UCSD-AML1 (cell line): ENCODE measurements at regions not wholly inside any gene's neighbourhood (a gene's known extent, or its start where the extent isn't known, plus 50 kb on each side); places are given as distances from the start of the nearest gene placed in this dataset.

Source experiments
- DNase-seq: peaks from one replicate; lab custom pipeline; 2025; ENCODE audit not compliant: unreplicated experiment; lab: John Stamatoyannopoulos, UW

GRCh38 chr4:177103619-177104018 is 206.1 kb upstream of the NEIL3 start:
- DNase-seq, result no peak

GRCh38 chr4:177105536-177105935 is 204.1 kb upstream of the NEIL3 start:
- DNase-seq, result no peak

GRCh38 chr4:177107288-177107921 is 202.3 kb upstream of the NEIL3 start:
- DNase-seq, result no peak

- no peak for DNase-seq
Measured at GRCh38 chr4:177108708-177109107, 201.0 kb upstream of the NEIL3 start.

- no peak for DNase-seq
Measured at GRCh38 chr4:177109769-177110168, 199.9 kb upstream of the NEIL3 start.

GRCh38 chr4:177116161-177116560 is 193.5 kb upstream of the NEIL3 start:
- DNase-seq, result no peak

GRCh38 chr4:177117256-177117655 is 192.4 kb upstream of the NEIL3 start:
- DNase-seq, result no peak

- no peak for DNase-seq
Measured at GRCh38 chr4:177118596-177118995, 191.1 kb upstream of the NEIL3 start.

- no peak for DNase-seq
Measured at GRCh38 chr4:177119021-177119471, 190.6 kb upstream of the NEIL3 start.

- no peak for DNase-seq
Measured at GRCh38 chr4:177119691-177120090, 190.0 kb upstream of the NEIL3 start.

- no peak for DNase-seq
Measured at GRCh38 chr4:177123811-177124210, 185.9 kb upstream of the NEIL3 start.

- no peak for DNase-seq
Measured at GRCh38 chr4:177124349-177125064, 185.2 kb upstream of the NEIL3 start.

- no peak for DNase-seq
Measured at GRCh38 chr4:177125656-177126055, 184.0 kb upstream of the NEIL3 start.

- DNase-seq, result no peak
Measured at GRCh38 chr4:177127658-177128057, 182.0 kb upstream of the NEIL3 start.

GRCh38 chr4:177128306-177128705 is 181.4 kb upstream of the NEIL3 start:
- no peak for DNase-seq

GRCh38 chr4:177131736-177132135 is 177.9 kb upstream of the NEIL3 start:
- DNase-seq, result no peak

GRCh38 chr4:177147668-177148067 is 162.0 kb upstream of the NEIL3 start:
- no peak for DNase-seq

- no peak for DNase-seq
Measured at GRCh38 chr4:177155454-177155853, 154.2 kb upstream of the NEIL3 start.

GRCh38 chr4:177159600-177159999 is 150.1 kb upstream of the NEIL3 start:
- no peak for DNase-seq

- DNase-seq, result no peak
Measured at GRCh38 chr4:177161781-177162180, 147.9 kb upstream of the NEIL3 start.

- DNase-seq, result no peak
Measured at GRCh38 chr4:177163532-177163931, 146.1 kb upstream of the NEIL3 start.

GRCh38 chr4:177171588-177171987 is 138.1 kb upstream of the NEIL3 start:
- no peak for DNase-seq

GRCh38 chr4:177175473-177175872 is 134.2 kb upstream of the NEIL3 start:
- DNase-seq, result no peak
